PFSK-1 (cell line): ENCODE measurements at regions not wholly inside any gene's neighbourhood (a gene's known extent, or its start where the extent isn't known, plus 50 kb on each side); places are given as distances from the start of the nearest gene placed in this dataset.

Experiments
- POLR2AphosphoS5 ChIP-seq: IDR thresholded peaks from 2 replicates; pipeline ENCODE4 v1.6.1; 2012; ENCODE audit warnings: low read depth, mild to moderate bottlenecking, control low read depth, low read length, moderate library complexity
- REST ChIP-seq, 2 experiments: IDR thresholded peaks; 2 replicates each; pipeline versions ENCODE4 v1.6.1 to v1.8.0; 2011 to 2012; ENCODE audit warnings: low read depth in 2 of 2, low read length in 2 of 2, control low read depth in 1 of 2, inconsistent platforms in 1 of 2, mild to moderate bottlenecking in 1 of 2, moderate library complexity in 1 of 2; ENCODE audit not compliant: insufficient read depth in 1 of 2
- SIN3A ChIP-seq: IDR thresholded peaks from 2 replicates; pipeline ENCODE4 v1.6.1; 2012; ENCODE audit warnings: mild to moderate bottlenecking, low read length, moderate library complexity, borderline replicate concordance; ENCODE audit not compliant: insufficient read depth
- TAF1 ChIP-seq: IDR thresholded peaks from 2 replicates; pipeline ENCODE4 v1.6.1; 2012; ENCODE audit warnings: low read length, control low read depth, borderline replicate concordance; ENCODE audit not compliant: insufficient read depth

- no peak for TF ChIP-seq REST (IDR thresholded peaks at IDR 0.05; ENCODE audit: insufficient read depth in 1 of 2, low read depth in 2 of 2, low read length in 2 of 2)
- TF ChIP-seq SIN3A: no peak
- no peak for TF ChIP-seq POLR2AphosphoS5
- no peak for TF ChIP-seq TAF1
Observed at GRCh38 chr6:23642849-23643248, 483.2 kb upstream of the NRSN1 start.
